ENCODE measurements at regions not wholly inside any gene's neighbourhood (a gene's known extent, or its start where the extent isn't known, plus 50 kb on each side); places are given as distances from the start of the nearest gene placed in this dataset.

- no peaks in the 10 kb centered on the region for H3K27me3 ChIP-seq (ENCODE audit: control insufficient read depth in 1 of 2, insufficient read depth in 2 of 2, low read length in 2 of 2)
- H3K9me3 ChIP-seq (ENCODE audit: low read length) = no peaks in the 10 kb centered on the region
- TF ChIP-seq XBP1 (CRISPR knock-in tag; IDR thresholded peaks at IDR 0.05) (no peak), ARID4A (CRISPR knock-in tag; IDR thresholded peaks at IDR 0.05; ENCODE audit: borderline replicate concordance) (no peak), SRSF4 (IDR thresholded peaks at IDR 0.05; ENCODE audit: low read depth, low read length, poor library complexity, severe bottlenecking) (no peak), ZNF501 (CRISPR knock-in tag; IDR thresholded peaks at IDR 0.05) (no peak), ZNF512B (CRISPR knock-in tag; IDR thresholded peaks at IDR 0.05; ENCODE audit: borderline replicate concordance) (no peak), ZNF567 (CRISPR knock-in tag; IDR thresholded peaks at IDR 0.05; ENCODE audit: borderline replicate concordance) (no peak), ZNF562 (CRISPR knock-in tag; IDR thresholded peaks at IDR 0.05; ENCODE audit: borderline replicate concordance) (no peak), ZNF20 (CRISPR knock-in tag; IDR thresholded peaks at IDR 0.05) (no peak), ZNF337 (CRISPR knock-in tag; IDR thresholded peaks at IDR 0.05; ENCODE audit: borderline replicate concordance, low read depth) (no peak), MED13 (CRISPR knock-in tag; IDR thresholded peaks at IDR 0.05) (no peak), GPN1 (CRISPR knock-in tag; IDR thresholded peaks at IDR 0.05; ENCODE audit: borderline replicate concordance) (no peak), ZBTB7A (CRISPR knock-in tag; IDR thresholded peaks at IDR 0.05) (no peak), ZNF18 (CRISPR knock-in tag; IDR thresholded peaks at IDR 0.05; ENCODE audit: insufficient replicate concordance) (no peak), ARNT2 (CRISPR knock-in tag; IDR thresholded peaks at IDR 0.05; ENCODE audit: low read depth) (no peak), E2F1 (CRISPR knock-in tag; IDR thresholded peaks at IDR 0.05) (no peak)
- H3K4me3 ChIP-seq (replicated peaks in 1 of 3; ENCODE audit: insufficient read depth in 1 of 3, low read depth in 2 of 3, low read length in 3 of 3) = no peak overlapping the region
- no TSS peak for BruUV-seq (replicated peaks)
- H3K4me1 ChIP-seq (ENCODE audit: insufficient read depth, low read length) = no peaks in the 10 kb centered on the region
- H4K20me1 ChIP-seq (ENCODE audit: insufficient read depth, low read length) = no peaks in the 10 kb centered on the region
- H3K36me3 ChIP-seq (replicated peaks in 1 of 2; ENCODE audit: control insufficient read depth in 1 of 2, insufficient read depth in 2 of 2, low read length in 2 of 2) = no peaks in the 10 kb centered on the region
- H3K27ac ChIP-seq (ENCODE audit: extremely low read length, insufficient read depth, low read length) = no peak overlapping the region
- 2% methylated on average over 2 of the region's 2 CpGs for WGBS (ENCODE audit: low lambda C conversion rate)
- H2AFZ ChIP-seq (ENCODE audit: low read length) = no peak overlapping the region
- no peak overlapping the region for H3K4me2 ChIP-seq (ENCODE audit: low read depth, low read length)
- ChIA-PET POLR2A (no interaction called here), CTCF (ENCODE audit: low intra/inter-chr PET ratio, low total read pairs) (no interaction called here)
- H3K79me2 ChIP-seq (ENCODE audit: insufficient read depth, low read length) = no peaks in the 10 kb centered on the region
- DNase-seq (ENCODE audit: low spot score) = no peak
- in situ Hi-C loops (cut with HindIII; ENCODE audit: extremely low pct_ligation_motif_present, low pct_unique_long_range_greater_than_20kb) = no loop called here
- no peak for ATAC-seq
- H3K9ac ChIP-seq (ENCODE audit: insufficient read depth, low read depth, low read length) = no peak overlapping the region
- no peak for FAIRE-seq
- intact Hi-C loops (cut with micrococcal nuclease; ENCODE audit: unreplicated experiment) = no loop called here
Measured at GRCh38 chr2:21794611-21795010, 670.8 kb downstream of the TDRD15 start.

Measured in HepG2 (cell line).